Upper lobe of right lung (tissue), 1 donor: ENCODE measurements at regions not wholly inside any gene's neighbourhood (a gene's known extent, or its start where the extent isn't known, plus 50 kb on each side); places are given as distances from the start of the nearest gene placed in this dataset.
"Not testable (repeated sequence)": the region's sequence is repeated elsewhere in the genome, so short reads cannot be mapped to it uniquely, and the experiment has no call there.

Source experiments
- ATAC-seq: fragments of 200-7000 bp; cut with Tn5 transposase; one replicate; pipeline ENCODE4 v1.9.1; 2020; ENCODE audit warnings: mild to moderate bottlenecking, moderate library complexity
- DNase-seq: peaks from one replicate; pipeline ENCODE4 v3.0.0-alpha.2; 2020
- H3K27ac ChIP-seq: fragments of 200-600 bp; one replicate; pipeline ENCODE4 v1.8.0; 2022
- H3K27me3 ChIP-seq: fragments of 200-600 bp; one replicate; pipeline ENCODE4 v1.8.0; 2022; ENCODE audit warnings: mild to moderate bottlenecking
- H3K36me3 ChIP-seq: fragments of 200-600 bp; one replicate; pipeline ENCODE4 v1.8.0; 2022
- H3K4me1 ChIP-seq: fragments of 200-600 bp; one replicate; pipeline ENCODE4 v1.8.0; 2022
- H3K4me3 ChIP-seq: fragments of 200-600 bp; one replicate; pipeline ENCODE4 v1.8.0; 2022; ENCODE audit warnings: mild to moderate bottlenecking
- H3K9me3 ChIP-seq: fragments of 200-600 bp; one replicate; pipeline ENCODE4 v1.8.0; 2022
- CTCF ChIP-seq: fragments of 200-600 bp; IDR thresholded peaks from one replicate; pipeline ENCODE4 v1.8.0; 2022; ENCODE audit warnings: antibody characterized with exemption
- intact Hi-C: fragments of 100-400 bp; cut with DNase I; formaldehyde crosslinking; loops from one replicate; pipeline ENCODE4 v1.11.0; 2022
- donor health status: DM: no; HTN: yes; CAD: no; lungs with severe emphysema.

GRCh38 chr11:82405421-82405820 is 328.2 kb downstream of the FAM181B start:
- DNase-seq, result no peak
- no peaks in the 10 kb centered on the region for H3K27me3 ChIP-seq
- intact Hi-C loops, result no loop called here

GRCh38 chr11:82404981-82405380 is 328.7 kb downstream of the FAM181B start:
- Histone ChIP-seq H3K27me3 (no peaks in the 10 kb centered on the region), H3K36me3 (no peaks in the 10 kb centered on the region), H3K9me3 (no peaks in the 10 kb centered on the region), H3K4me3 (no peak overlapping the region), H3K4me1 (no peaks in the 10 kb centered on the region), H3K27ac (no peak overlapping the region)
- DNase-seq (no peak), ATAC-seq (no peak)
- no peak for TF ChIP-seq CTCF
- intact Hi-C loops, result no loop called here

More at GRCh38 chr11:82405421-82405820, 328.2 kb downstream of the FAM181B start:
- Histone ChIP-seq H3K36me3 (no peaks in the 10 kb centered on the region), H3K27ac (no peak overlapping the region), H3K9me3 (no peaks in the 10 kb centered on the region), H3K4me1 (no peaks in the 10 kb centered on the region), H3K4me3 (no peak overlapping the region)
- ATAC-seq, result peak; percentile 36
- no peak for TF ChIP-seq CTCF

- H3K27me3 ChIP-seq, result no peaks in the 10 kb centered on the region
- no peak overlapping the region for H3K27ac ChIP-seq
- H3K4me3 ChIP-seq, result no peak overlapping the region
- no peak for DNase-seq
- intact Hi-C loops, result no loop called here
- no peaks in the 10 kb centered on the region for H3K36me3 ChIP-seq
- peak; percentile 22 for ATAC-seq
- H3K4me1 ChIP-seq, result no peaks in the 10 kb centered on the region
- no peaks in the 10 kb centered on the region for H3K9me3 ChIP-seq
- no peak for TF ChIP-seq CTCF
Observed at GRCh38 chr11:82403640-82404305, 329.9 kb downstream of the FAM181B start.

GRCh38 chr11:82398300-82398815 is 335.3 kb downstream of the FAM181B start:
- Histone ChIP-seq H3K27me3 (no peaks in the 10 kb centered on the region), H3K27ac (no peak overlapping the region), H3K4me1 (no peaks in the 10 kb centered on the region), H3K4me3 (no peak overlapping the region), H3K9me3 (no peaks in the 10 kb centered on the region), H3K36me3 (no peaks in the 10 kb centered on the region)
- no peak for TF ChIP-seq CTCF
- intact Hi-C loops, result no loop called here
- ATAC-seq, result peak; percentile 87
- no peak for DNase-seq

GRCh38 chr11:82396639-82397038 is 337.0 kb downstream of the FAM181B start:
- H3K36me3 ChIP-seq, H3K27me3 ChIP-seq, ATAC-seq, H3K9me3 ChIP-seq, intact Hi-C loops, H3K4me1 ChIP-seq, H3K27ac ChIP-seq, H3K4me3 ChIP-seq, DNase-seq: not testable (repeated sequence)

GRCh38 chr11:82384308-82384707 is 349.4 kb downstream of the FAM181B start:
- TF ChIP-seq CTCF, result no peak
- intact Hi-C loops, result no loop called here

More at GRCh38 chr11:82384308-82384707, 349.4 kb downstream of the FAM181B start:
- Histone ChIP-seq H3K36me3 (no peaks in the 10 kb centered on the region), H3K27me3 (no peaks in the 10 kb centered on the region), H3K4me1 (no peaks in the 10 kb centered on the region), H3K27ac (no peak overlapping the region), H3K4me3 (no peak overlapping the region), H3K9me3 (no peaks in the 10 kb centered on the region)
- DNase-seq (no peak), ATAC-seq (no peak)
